H1 (cell line): ENCODE measurements at regions not wholly inside any gene's neighbourhood (a gene's known extent, or its start where the extent isn't known, plus 50 kb on each side); places are given as distances from the start of the nearest gene placed in this dataset.

Source experiments
- CTCF ChIA-PET: fragments of 300-600 bp; sonication (Branson Sonifier 250); formaldehyde crosslinking; loops from one replicate; lab custom pipeline; 2021; ENCODE audit not compliant: partially characterized antibody; lab: Charles Lee
- POLR2A ChIA-PET: fragments of 300-600 bp; sonication (Branson Sonifier 250); formaldehyde crosslinking; loops from one replicate; lab custom pipeline; 2021; ENCODE audit warnings: inconsistent platforms; ENCODE audit not compliant: partially characterized antibody; lab: Charles Lee
- DNase-seq, 2 experiments: peaks; one replicate each; pipeline versions ENCODE4 v3.0.0 to v3.0.0-alpha.2; 2010 to 2022; ENCODE audit warnings: low spot score in 2 of 2, low read depth in 1 of 2, mixed read lengths in 1 of 2
- FAIRE-seq: peaks from 2 replicates; lab custom pipeline; 2011; peaks lifted over from hg19 to GRCh38; lab: Jason Lieb, UNC
- H2AFZ ChIP-seq: 2 replicates; pipeline ENCODE4 v1.8.1; 2012; ENCODE audit warnings: low read length, inconsistent platforms
- H2AK5ac ChIP-seq: 2 replicates; pipeline ENCODE4 v1.6.1; 2013; ENCODE audit warnings: low read depth, low read length
- H2BK120ac ChIP-seq: replicated peaks from 2 replicates; pipeline ENCODE3; 2013; ENCODE audit warnings: low read depth, low read length, inconsistent platforms
- H2BK12ac ChIP-seq: 2 replicates; pipeline ENCODE4 v1.6.1; 2013; ENCODE audit warnings: low read depth, low read length
- H2BK15ac ChIP-seq: 2 replicates; pipeline ENCODE4 v1.6.1; 2013; ENCODE audit warnings: low read length
- H2BK20ac ChIP-seq: 2 replicates; pipeline ENCODE4 v1.6.1; 2013; ENCODE audit warnings: low read length
- H2BK5ac ChIP-seq: 2 replicates; pipeline ENCODE4 v1.6.1; 2013; ENCODE audit warnings: low read depth, low read length
- H3K14ac ChIP-seq: 2 replicates; pipeline ENCODE4 v1.6.1; 2013; ENCODE audit warnings: inconsistent platforms; ENCODE audit not compliant: insufficient read length
- H3K18ac ChIP-seq: 2 replicates; pipeline ENCODE4 v1.6.1; 2013; ENCODE audit warnings: low read length; ENCODE audit errors: extremely low read depth
- H3K23ac ChIP-seq: 2 replicates; pipeline ENCODE4 v1.6.1; 2013; ENCODE audit warnings: inconsistent platforms; ENCODE audit not compliant: insufficient read length
- H3K23me2 ChIP-seq: 2 replicates; pipeline ENCODE4 v1.6.1; 2013; ENCODE audit warnings: low read depth, low read length
- H3K27ac ChIP-seq: 2 replicates; pipeline ENCODE4 v1.6.1; 2011; ENCODE audit warnings: low read depth, low read length, inconsistent platforms
- H3K27me3 ChIP-seq, 4 experiments: replicated peaks in 1 of 4; 1 replicate in 1 of 4; 2 replicates in 3 of 4; pipeline versions ENCODE4 v1.6.1 to v1.8.1; 2011 to 2013; ENCODE audit warnings: low read length in 3 of 4, mild to moderate bottlenecking in 3 of 4, inconsistent platforms in 2 of 4, mixed read lengths in 2 of 4, moderate library complexity in 1 of 4; ENCODE audit not compliant: control insufficient read depth in 3 of 4, insufficient read depth in 3 of 4; ENCODE audit errors: extremely low read depth in 1 of 4
- H3K36me3 ChIP-seq, 4 experiments: 2 replicates each; pipeline versions ENCODE4 v1.6.1 to v1.8.1; 2011 to 2013; ENCODE audit warnings: mild to moderate bottlenecking in 4 of 4, low read length in 3 of 4, moderate library complexity in 2 of 4, control low read depth in 1 of 4, inconsistent platforms in 1 of 4; ENCODE audit not compliant: insufficient read depth in 4 of 4, control insufficient read depth in 2 of 4
- H3K4ac ChIP-seq: replicated peaks from 2 replicates; pipeline ENCODE3; 2013; ENCODE audit warnings: low read length, low read depth, mixed read lengths, inconsistent platforms; ENCODE audit not compliant: insufficient read length
- H3K4me1 ChIP-seq, 4 experiments: replicated peaks in 1 of 4; 1 replicate in 1 of 4; 2 replicates in 3 of 4; pipeline versions ENCODE4 v1.6.1 to v1.8.1; 2011 to 2013; ENCODE audit warnings: low read length in 3 of 4, inconsistent platforms in 2 of 4, mixed read lengths in 1 of 4; ENCODE audit not compliant: insufficient read depth in 4 of 4, control insufficient read depth in 3 of 4
- H3K4me2 ChIP-seq, 2 experiments: 2 replicates each; pipeline versions ENCODE4 v1.6.1 to v1.8.1; 2011 to 2013; ENCODE audit warnings: low read depth in 2 of 2, low read length in 2 of 2, control low read depth in 1 of 2, inconsistent platforms in 1 of 2, mild to moderate bottlenecking in 1 of 2; ENCODE audit not compliant: insufficient read depth in 1 of 2
- H3K4me3 ChIP-seq, 4 experiments: fragments of 200-600, 300-600 bp in 1 of 4; sonication (generic), shearing (Covaris generic), sonication (Bioruptor Twin) in 1 of 4; 2 replicates each; pipeline versions ENCODE4 v1.5.1 to v1.8.1; 2011 to 2016; ENCODE audit warnings: low read length in 4 of 4, low read depth in 3 of 4, control low read depth in 2 of 4, inconsistent platforms in 2 of 4, mild to moderate bottlenecking in 2 of 4, mixed read lengths in 1 of 4, moderate library complexity in 1 of 4; ENCODE audit not compliant: insufficient read depth in 2 of 4; ENCODE audit errors: extremely low read depth in 1 of 4
- H3K56ac ChIP-seq: replicated peaks from 2 replicates; pipeline ENCODE3; 2013; ENCODE audit warnings: low read depth, mild to moderate bottlenecking, mixed read lengths, low read length, inconsistent platforms; ENCODE audit not compliant: insufficient read length
- H3K79me1 ChIP-seq: 2 replicates; pipeline ENCODE4 v1.6.1; 2013; ENCODE audit warnings: low read depth, low read length, control low read depth
- H3K79me2 ChIP-seq, 2 experiments: 2 replicates each; pipeline versions ENCODE4 v1.6.1 to v1.8.1; 2012 to 2013; ENCODE audit warnings: low read length in 2 of 2, mild to moderate bottlenecking in 2 of 2, inconsistent platforms in 1 of 2; ENCODE audit not compliant: insufficient read depth in 2 of 2, control insufficient read depth in 1 of 2
- H3K9ac ChIP-seq, 4 experiments: replicated peaks in 1 of 4; 1 replicate in 1 of 4; 2 replicates in 3 of 4; pipeline versions ENCODE4 v1.6.1 to v1.8.1; 2011 to 2013; ENCODE audit warnings: low read depth in 3 of 4, low read length in 3 of 4, control low read depth in 2 of 4, mild to moderate bottlenecking in 2 of 4, moderate library complexity in 2 of 4, inconsistent platforms in 1 of 4; ENCODE audit errors: extremely low read depth in 1 of 4
- H3K9me3 ChIP-seq, 2 experiments: 2 replicates each; pipeline versions ENCODE4 v1.6.1 to v1.8.1; 2012 to 2013; ENCODE audit warnings: mild to moderate bottlenecking in 2 of 2, moderate library complexity in 2 of 2, control low read depth in 1 of 2, inconsistent platforms in 1 of 2, low read depth in 1 of 2, low read length in 1 of 2, mixed read lengths in 1 of 2; ENCODE audit not compliant: insufficient read depth in 2 of 2
- H4K20me1 ChIP-seq, 2 experiments: replicated peaks in 1 of 2; 2 replicates each; pipeline versions ENCODE3 to v1.8.1; 2011 to 2013; ENCODE audit warnings: inconsistent platforms in 2 of 2, low read length in 2 of 2, mild to moderate bottlenecking in 1 of 2; ENCODE audit not compliant: insufficient read depth in 2 of 2, control insufficient read depth in 1 of 2
- H4K5ac ChIP-seq: 2 replicates; pipeline ENCODE4 v1.6.1; 2013; ENCODE audit warnings: low read length, low read depth, mixed read lengths, inconsistent platforms; ENCODE audit not compliant: insufficient read length
- H4K8ac ChIP-seq: 2 replicates; pipeline ENCODE4 v1.8.0; 2013; ENCODE audit warnings: mild to moderate bottlenecking, moderate library complexity, low read length, inconsistent platforms; ENCODE audit not compliant: insufficient read depth; ENCODE audit errors: extremely low read depth
- H4K91ac ChIP-seq: replicated peaks from 2 replicates; pipeline ENCODE3; 2013; ENCODE audit warnings: low read length, mixed read lengths, inconsistent platforms; ENCODE audit not compliant: insufficient read length
- BCL11A ChIP-seq, 2 experiments: IDR thresholded peaks; one replicate each; pipeline ENCODE4 v1.6.1; 2011; ENCODE audit warnings: low read depth in 2 of 2, low read length in 2 of 2, mild to moderate bottlenecking in 2 of 2
- POLR2A ChIP-seq, 2 experiments: IDR thresholded peaks; 1 replicate in 1 of 2; 2 replicates in 1 of 2; pipeline ENCODE4 v1.6.1; 2011; ENCODE audit warnings: low read depth in 2 of 2, low read length in 2 of 2, mild to moderate bottlenecking in 2 of 2; ENCODE audit errors: control extremely low read depth in 1 of 2
- POLR2AphosphoS5 ChIP-seq: IDR thresholded peaks from 2 replicates; pipeline ENCODE4 v1.6.1; 2011; ENCODE audit warnings: low read depth, low read length
- SIRT6 ChIP-seq: IDR thresholded peaks from one replicate; pipeline ENCODE4 v1.7.1; 2012; ENCODE audit warnings: low read length, inconsistent platforms
- ZNF274 ChIP-seq: IDR thresholded peaks from 2 replicates; pipeline ENCODE4 v1.7.0; 2012; ENCODE audit warnings: low read length, borderline replicate concordance; ENCODE audit errors: extremely low read depth
- WGBS, 2 experiments: shearing (Covaris generic) in 1 of 2; methylation state at CpG; one replicate each; pipeline versions ENCODE4 v1.1.6 to v1.1.7; 2013 to 2015; ENCODE audit warnings: low lambda C conversion rate in 2 of 2, mixed read lengths in 2 of 2, inconsistent platforms in 1 of 2, low coverage in 1 of 2, missing lambda C conversion rate in 1 of 2; ENCODE audit not compliant: insufficient replicate concordance in 2 of 2, insufficient coverage in 1 of 2, insufficient read length in 1 of 2; ENCODE audit errors: extremely low coverage in 1 of 2, missing lambda C conversion rate in 1 of 2; 5-methylcytosine and 5-hydroxymethylcytosine counted together

DNA sequence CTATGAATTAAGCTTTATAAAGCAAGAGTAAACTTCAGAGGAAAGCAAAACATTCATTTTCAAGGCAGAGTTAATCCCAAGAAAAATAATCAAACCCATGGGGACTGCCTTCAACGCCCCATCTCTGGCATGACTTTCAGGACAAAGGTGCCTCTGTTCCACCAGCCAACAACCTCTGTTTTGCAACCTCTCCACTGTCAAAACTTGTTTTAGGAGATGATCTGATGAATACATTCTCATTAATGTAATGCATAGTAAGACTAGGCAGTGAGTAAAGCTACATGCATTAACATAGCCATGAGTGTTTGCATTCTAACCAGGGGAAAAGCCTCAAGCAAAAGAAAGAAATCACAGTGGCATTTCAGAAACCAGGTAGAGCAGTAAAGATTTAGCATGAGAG is 357.0 kb downstream of the FBXO15 start:
- Histone ChIP-seq H3K27ac (no peak overlapping the region), H3K23me2 (no peaks in the 10 kb centered on the region), H3K18ac (no peak overlapping the region), H4K91ac (no peak overlapping the region), H4K20me1 (no peaks in the 10 kb centered on the region), H2BK5ac (no peak overlapping the region), H3K27me3 (no peaks in the 10 kb centered on the region), H3K4me2 (no peak overlapping the region), H3K14ac (no peak overlapping the region), H3K4me1 (no peaks in the 10 kb centered on the region), H2AFZ (no peak overlapping the region), H3K56ac (no peak overlapping the region), H4K5ac (no peak overlapping the region), H3K4me3 (no peak overlapping the region), H2BK120ac (no peak overlapping the region), H3K4ac (no peak overlapping the region), H3K79me1 (no peaks in the 10 kb centered on the region), H2BK12ac (no peak overlapping the region), H3K9ac (no peak overlapping the region), H3K36me3 (no peaks in the 10 kb centered on the region), H3K23ac (no peak overlapping the region), H2BK15ac (no peak overlapping the region), H3K79me2 (no peaks in the 10 kb centered on the region), H2BK20ac (no peak overlapping the region), H3K9me3 (no peaks in the 10 kb centered on the region), H2AK5ac (no peak overlapping the region), H4K8ac (no peak overlapping the region)
- FAIRE-seq (no peak), DNase-seq (no peak)
- POLR2A ChIA-PET, result no interaction called here
- CTCF ChIA-PET, result interaction anchor here (1.1 kb wide), 1 partner anchor 51 kb away, joined by 3 read pairs; no protein-coding TSS in a partner anchor
- 91% methylated on average over 1 of the region's 1 CpG; no CpG with 5 or more reads in 1 of the 2 experiments for WGBS, 2 experiments
- TF ChIP-seq POLR2A (IDR thresholded peaks at IDR 0.05; ENCODE audit: control extremely low read depth in 1 of 2, low read depth in 2 of 2, low read length in 2 of 2), result no peak
- TF ChIP-seq ZNF274, result no peak
- TF ChIP-seq BCL11A (IDR thresholded peaks at IDR 0.05; ENCODE audit: low read depth in 2 of 2, low read length in 2 of 2), result no peak
- TF ChIP-seq SIRT6, result no peak
- TF ChIP-seq POLR2AphosphoS5, result no peak
